ENCODE measurements at regions not wholly inside any gene's neighbourhood (a gene's known extent, or its start where the extent isn't known, plus 50 kb on each side); places are given as distances from the start of the nearest gene placed in this dataset.

DNA sequence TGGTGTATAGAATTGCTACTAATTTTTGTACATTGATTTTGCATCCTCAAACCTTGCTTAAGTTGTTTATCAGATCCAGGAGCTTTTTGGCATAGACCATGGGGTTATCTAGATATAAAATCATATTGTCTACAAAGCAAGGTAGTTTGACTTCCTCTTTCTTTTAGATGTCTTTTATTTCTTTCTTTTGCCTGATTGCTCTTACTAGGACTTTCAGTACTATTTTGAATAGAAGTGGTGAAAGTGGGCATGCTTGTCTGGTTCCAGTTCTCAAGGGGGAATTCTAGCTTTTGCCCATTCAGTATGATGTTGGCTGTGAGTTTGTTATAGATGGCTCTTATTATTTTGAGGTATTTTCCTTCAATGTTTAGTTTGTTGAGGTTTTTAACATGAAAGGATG, 187.9 kb upstream of the LCORL start:
- no peak overlapping the region for H3K9ac ChIP-seq (ENCODE audit: low read depth, low read length)
- H3K4me3 ChIP-seq (ENCODE audit: low read length) = no peak overlapping the region
- H3K36me3 ChIP-seq (ENCODE audit: insufficient read depth, low read depth, low read length) = no peaks in the 10 kb centered on the region
- H3K4me1 ChIP-seq (ENCODE audit: insufficient read depth, low read length) = no peaks in the 10 kb centered on the region
- no peak overlapping the region for H3K27ac ChIP-seq (ENCODE audit: low read length)
- H3K9me3 ChIP-seq (ENCODE audit: insufficient read depth, low read depth, low read length) = no peaks in the 10 kb centered on the region
- H3K27me3 ChIP-seq (ENCODE audit: insufficient read depth, low read length) = no peaks in the 10 kb centered on the region

DNA sequence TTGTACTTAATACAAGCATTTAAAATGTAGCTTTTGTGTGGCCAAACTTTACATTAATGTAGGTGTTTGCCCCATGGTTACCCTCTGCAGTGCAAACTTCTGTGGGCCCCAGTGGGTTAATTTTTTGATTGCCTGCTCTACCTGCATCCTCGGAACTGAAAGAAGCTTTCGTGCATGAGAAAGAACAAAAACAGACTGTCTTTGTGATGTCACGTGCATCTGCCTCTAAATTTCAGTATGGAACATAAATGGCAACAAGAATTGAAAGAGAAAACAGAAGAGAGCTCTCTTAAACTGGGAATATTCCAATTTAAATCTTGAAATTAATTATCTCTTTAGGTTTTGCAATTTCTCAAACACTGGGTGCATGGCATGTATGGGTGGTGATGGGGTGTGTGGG, 182.4 kb upstream of the LCORL start:
- Histone ChIP-seq H3K27me3 (ENCODE audit: insufficient read depth, low read length) (no peaks in the 10 kb centered on the region), H3K4me1 (ENCODE audit: insufficient read depth, low read length) (no peaks in the 10 kb centered on the region), H3K36me3 (ENCODE audit: insufficient read depth, low read depth, low read length) (no peaks in the 10 kb centered on the region), H3K4me3 (ENCODE audit: low read length) (no peak overlapping the region), H3K9me3 (ENCODE audit: insufficient read depth, low read depth, low read length) (no peaks in the 10 kb centered on the region), H3K9ac (ENCODE audit: low read depth, low read length) (no peak overlapping the region), H3K27ac (ENCODE audit: low read length) (no peak overlapping the region)

DNA sequence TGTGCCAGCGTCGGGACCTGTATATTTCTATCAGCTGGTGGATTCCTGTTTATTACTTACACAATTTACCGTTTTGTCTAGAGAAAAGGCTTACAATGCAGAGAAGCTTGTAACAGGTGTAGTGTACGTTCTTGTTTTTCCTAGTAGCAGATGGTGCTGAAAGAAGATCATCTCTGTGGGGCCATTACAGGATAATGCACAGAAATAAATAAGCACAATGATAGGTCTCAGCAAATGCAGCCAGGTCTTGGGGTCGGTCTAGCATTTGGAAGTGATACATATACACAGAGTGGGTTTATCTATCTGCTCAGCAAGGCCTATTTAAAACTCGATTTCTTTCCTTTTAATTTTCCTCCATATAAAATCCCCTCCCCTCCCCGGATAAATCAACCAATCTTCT, 180.9 kb upstream of the LCORL start:
- Histone ChIP-seq H3K9ac (ENCODE audit: low read depth, low read length) (no peak overlapping the region), H3K27me3 (ENCODE audit: insufficient read depth, low read length) (no peaks in the 10 kb centered on the region), H3K4me1 (ENCODE audit: insufficient read depth, low read length) (no peaks in the 10 kb centered on the region), H3K9me3 (ENCODE audit: insufficient read depth, low read depth, low read length) (no peaks in the 10 kb centered on the region), H3K36me3 (ENCODE audit: insufficient read depth, low read depth, low read length) (no peaks in the 10 kb centered on the region), H3K27ac (ENCODE audit: low read length) (no peak overlapping the region), H3K4me3 (ENCODE audit: low read length) (no peak overlapping the region)

DNA sequence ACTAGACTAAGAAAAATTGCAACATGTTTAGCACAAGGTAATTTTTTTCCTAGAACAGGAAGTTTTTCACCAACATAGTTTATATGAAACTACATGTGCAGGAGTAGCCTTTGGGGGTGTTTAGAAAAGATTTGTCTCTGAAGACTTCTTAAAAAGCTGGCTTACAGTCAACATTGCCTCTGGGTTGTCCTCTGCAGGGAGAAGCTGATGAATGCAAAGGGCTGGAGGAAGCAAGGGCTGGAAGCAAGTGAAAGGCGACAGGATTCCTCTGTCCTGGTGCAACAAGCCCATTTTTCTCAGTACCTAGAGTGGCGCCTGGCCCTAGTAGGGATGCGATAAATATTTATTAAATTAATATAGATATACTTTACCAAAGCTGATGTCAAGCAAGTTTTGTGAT, 180.3 kb upstream of the LCORL start:
- H3K4me3 ChIP-seq (ENCODE audit: low read length) = no peak overlapping the region
- H3K4me1 ChIP-seq (ENCODE audit: insufficient read depth, low read length) = no peaks in the 10 kb centered on the region
- H3K36me3 ChIP-seq (ENCODE audit: insufficient read depth, low read depth, low read length) = no peaks in the 10 kb centered on the region
- H3K27ac ChIP-seq (ENCODE audit: low read length) = no peak overlapping the region
- H3K9ac ChIP-seq (ENCODE audit: low read depth, low read length) = no peak overlapping the region
- no peaks in the 10 kb centered on the region for H3K27me3 ChIP-seq (ENCODE audit: insufficient read depth, low read length)
- H3K9me3 ChIP-seq (ENCODE audit: insufficient read depth, low read depth, low read length) = no peaks in the 10 kb centered on the region

DNA sequence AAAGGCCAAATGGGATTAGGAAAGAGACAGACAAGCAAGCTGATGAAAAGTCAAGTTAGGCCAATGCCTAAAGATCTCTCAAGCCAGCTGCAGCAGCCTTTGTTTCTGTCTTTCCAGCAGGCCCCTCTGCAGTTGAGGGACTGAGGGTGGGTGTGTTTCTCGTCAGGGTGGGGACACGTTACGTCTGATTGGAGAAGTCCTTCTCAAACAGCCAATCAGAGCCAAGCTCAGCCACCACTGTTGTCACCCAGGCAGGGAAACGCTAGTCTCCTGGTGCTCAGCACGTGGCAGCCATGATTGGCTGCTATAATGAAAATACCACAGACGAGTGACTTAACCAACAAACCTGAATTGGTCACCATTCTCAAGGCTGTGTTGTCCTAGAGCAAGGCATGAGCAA, 177.1 kb upstream of the LCORL start:
- Histone ChIP-seq H3K4me1 (ENCODE audit: insufficient read depth, low read length) (no peaks in the 10 kb centered on the region), H3K27ac (ENCODE audit: low read length) (no peak overlapping the region), H3K9ac (ENCODE audit: low read depth, low read length) (no peak overlapping the region)

DNA sequence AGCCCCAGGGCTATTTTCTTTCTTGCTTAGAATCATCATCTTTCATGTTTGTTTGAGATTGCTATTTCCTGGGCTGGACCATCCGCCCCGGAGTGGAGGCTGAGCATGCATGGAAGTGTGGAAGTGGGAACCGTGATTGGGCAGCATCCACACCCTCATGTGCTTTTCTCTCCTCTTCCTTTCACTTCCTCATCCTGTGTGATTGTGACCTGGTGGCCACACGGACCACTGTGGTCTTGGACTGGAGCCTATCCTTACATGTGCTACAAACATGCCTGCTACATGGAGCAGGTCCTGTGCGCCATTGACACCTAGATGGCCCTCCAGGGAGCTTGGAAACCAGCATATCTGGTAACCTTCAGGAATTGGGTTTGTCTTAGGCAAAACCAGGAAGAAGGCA, 175.9 kb upstream of the LCORL start:
- H3K4me1 ChIP-seq (ENCODE audit: insufficient read depth, low read length) = no peaks in the 10 kb centered on the region
- no peaks in the 10 kb centered on the region for H3K36me3 ChIP-seq (ENCODE audit: insufficient read depth, low read depth, low read length)
- H3K9ac ChIP-seq (ENCODE audit: low read depth, low read length) = no peak overlapping the region
- H3K9me3 ChIP-seq (ENCODE audit: insufficient read depth, low read depth, low read length) = no peaks in the 10 kb centered on the region
- no peak overlapping the region for H3K27ac ChIP-seq (ENCODE audit: low read length)
- no peak overlapping the region for H3K4me3 ChIP-seq (ENCODE audit: low read length)
- H3K27me3 ChIP-seq (ENCODE audit: insufficient read depth, low read length) = no peaks in the 10 kb centered on the region

More for the DNA sequence above, 177.1 kb upstream of the LCORL start:
- no peaks in the 10 kb centered on the region for H3K36me3 ChIP-seq (ENCODE audit: insufficient read depth, low read depth, low read length)
- H3K4me3 ChIP-seq (ENCODE audit: low read length) = no peak overlapping the region
- no peaks in the 10 kb centered on the region for H3K9me3 ChIP-seq (ENCODE audit: insufficient read depth, low read depth, low read length)
- no peaks in the 10 kb centered on the region for H3K27me3 ChIP-seq (ENCODE audit: insufficient read depth, low read length)

DNA sequence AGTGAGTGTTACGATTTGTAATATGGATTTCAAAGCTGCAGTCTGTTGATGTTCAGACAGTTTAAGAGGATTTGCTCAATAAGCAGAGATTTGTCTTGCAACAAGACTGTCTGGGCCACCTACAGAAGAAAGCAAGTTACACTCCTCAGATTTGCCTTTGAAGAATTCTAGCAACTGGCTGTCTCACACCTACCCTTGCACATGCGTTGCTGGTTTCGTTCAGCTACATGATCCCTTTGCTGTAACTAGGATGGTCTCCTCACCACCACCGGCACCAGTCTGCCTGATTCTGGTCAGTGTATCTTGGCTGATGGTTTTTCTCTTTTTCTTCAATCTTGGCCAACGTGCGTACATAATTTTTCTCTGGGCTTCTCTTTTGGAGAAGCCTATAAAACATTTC, 172.7 kb upstream of the LCORL start:
- Histone ChIP-seq H3K4me3 (ENCODE audit: low read length) (no peak overlapping the region), H3K9ac (ENCODE audit: low read depth, low read length) (no peak overlapping the region), H3K27ac (ENCODE audit: low read length) (no peak overlapping the region), H3K36me3 (ENCODE audit: insufficient read depth, low read depth, low read length) (no peaks in the 10 kb centered on the region), H3K9me3 (ENCODE audit: insufficient read depth, low read depth, low read length) (no peaks in the 10 kb centered on the region), H3K4me1 (ENCODE audit: insufficient read depth, low read length) (no peaks in the 10 kb centered on the region), H3K27me3 (ENCODE audit: insufficient read depth, low read length) (no peaks in the 10 kb centered on the region)

DNA sequence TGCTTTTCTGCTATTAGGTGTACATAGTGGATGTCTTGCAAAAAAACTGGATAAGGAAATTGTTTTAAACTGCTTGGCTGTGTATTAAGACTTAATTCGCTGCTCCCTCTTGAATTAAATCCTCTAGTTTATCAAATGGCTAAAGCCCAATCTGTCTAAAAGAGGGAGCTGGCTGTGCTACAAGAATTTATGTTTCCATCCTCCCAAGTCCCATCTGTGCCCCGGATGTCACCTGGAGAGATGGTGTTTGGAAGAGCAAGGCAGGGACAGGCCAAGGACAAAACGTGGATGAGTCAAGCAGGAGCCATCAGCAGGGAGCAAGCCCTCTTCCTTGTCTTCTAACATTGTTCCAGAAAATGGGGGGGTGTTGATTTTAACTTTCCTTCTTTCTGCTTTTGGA, 171.3 kb upstream of the LCORL start:
- H3K9me3 ChIP-seq (ENCODE audit: insufficient read depth, low read depth, low read length) = no peaks in the 10 kb centered on the region
- no peaks in the 10 kb centered on the region for H3K4me1 ChIP-seq (ENCODE audit: insufficient read depth, low read length)
- no peak overlapping the region for H3K4me3 ChIP-seq (ENCODE audit: low read length)
- H3K36me3 ChIP-seq (ENCODE audit: insufficient read depth, low read depth, low read length) = no peaks in the 10 kb centered on the region
- H3K27me3 ChIP-seq (ENCODE audit: insufficient read depth, low read length) = no peaks in the 10 kb centered on the region
- no peak overlapping the region for H3K27ac ChIP-seq (ENCODE audit: low read length)
- no peak overlapping the region for H3K9ac ChIP-seq (ENCODE audit: low read depth, low read length)

DNA sequence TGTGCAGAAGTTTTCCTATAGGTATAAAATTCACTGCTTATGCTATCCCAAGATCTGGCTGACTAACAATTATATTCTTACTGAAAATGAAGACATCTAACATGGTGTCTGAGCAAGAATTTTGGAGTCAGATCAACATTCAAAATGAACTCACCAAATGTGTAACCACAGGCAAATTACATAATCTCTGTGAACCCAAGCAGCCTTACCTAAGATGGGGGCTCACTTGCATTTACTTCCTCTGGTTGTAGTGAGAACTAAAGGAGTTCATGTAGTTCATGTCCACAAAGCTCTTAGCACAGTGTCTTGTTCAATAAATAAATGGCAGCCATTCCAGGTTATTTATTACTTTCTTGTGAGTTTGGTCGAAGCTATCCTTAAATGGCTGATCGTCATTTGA, 163.9 kb upstream of the LCORL start:
- H3K4me3 ChIP-seq (ENCODE audit: low read length) = no peak overlapping the region
- H3K27me3 ChIP-seq (ENCODE audit: insufficient read depth, low read length) = no peaks in the 10 kb centered on the region
- no peak overlapping the region for H3K9ac ChIP-seq (ENCODE audit: low read depth, low read length)
- H3K9me3 ChIP-seq (ENCODE audit: insufficient read depth, low read depth, low read length) = no peaks in the 10 kb centered on the region
- H3K36me3 ChIP-seq (ENCODE audit: insufficient read depth, low read depth, low read length) = no peaks in the 10 kb centered on the region
- no peak overlapping the region for H3K27ac ChIP-seq (ENCODE audit: low read length)
- H3K4me1 ChIP-seq (ENCODE audit: insufficient read depth, low read length) = no peaks in the 10 kb centered on the region

DNA sequence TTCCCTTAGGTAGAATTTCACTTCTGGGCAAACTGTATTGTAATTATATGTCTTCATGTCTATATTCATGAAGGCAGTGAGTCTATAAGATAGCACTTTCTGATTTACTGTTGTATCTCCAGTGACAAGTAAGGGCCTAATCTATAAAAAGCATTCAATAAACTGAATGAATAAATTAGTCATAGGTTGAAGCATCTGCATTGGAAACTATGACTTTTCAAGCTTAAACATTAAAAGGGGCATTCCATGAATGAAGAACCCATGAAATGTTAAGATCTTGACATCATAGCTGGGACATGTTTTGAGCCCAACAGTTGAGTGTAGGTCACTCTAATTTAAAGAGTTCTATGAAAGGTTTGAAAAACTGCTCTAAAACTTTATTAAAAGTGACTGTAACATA, 159.3 kb upstream of the LCORL start:
- H3K4me1 ChIP-seq (ENCODE audit: insufficient read depth, low read length) = no peaks in the 10 kb centered on the region
- H3K27me3 ChIP-seq (ENCODE audit: insufficient read depth, low read length) = no peaks in the 10 kb centered on the region
- no peaks in the 10 kb centered on the region for H3K36me3 ChIP-seq (ENCODE audit: insufficient read depth, low read depth, low read length)
- H3K27ac ChIP-seq (ENCODE audit: low read length) = no peak overlapping the region
- H3K9ac ChIP-seq (ENCODE audit: low read depth, low read length) = no peak overlapping the region
- no peaks in the 10 kb centered on the region for H3K9me3 ChIP-seq (ENCODE audit: insufficient read depth, low read depth, low read length)
- H3K4me3 ChIP-seq (ENCODE audit: low read length) = no peak overlapping the region

DNA sequence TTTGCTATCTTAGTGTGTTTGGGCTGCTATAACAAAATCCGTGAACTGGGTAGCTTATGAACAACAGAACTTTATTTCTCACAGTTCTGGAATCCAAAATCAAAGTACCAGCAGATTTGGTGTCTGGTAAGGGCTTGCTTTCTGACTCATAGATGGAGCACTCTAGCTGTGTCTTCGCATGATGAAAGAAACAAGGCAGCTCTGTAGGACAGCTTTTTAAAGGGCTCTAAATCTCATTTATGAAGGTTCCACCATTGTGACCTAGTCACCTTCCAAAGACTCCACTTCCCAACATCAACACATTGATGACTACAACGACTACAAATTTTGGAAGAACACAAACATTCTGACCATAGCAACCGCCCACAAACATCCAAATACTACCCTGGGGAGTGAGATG, 158.6 kb upstream of the LCORL start:
- no peaks in the 10 kb centered on the region for H3K9me3 ChIP-seq (ENCODE audit: insufficient read depth, low read depth, low read length)
- H3K27ac ChIP-seq (ENCODE audit: low read length) = no peak overlapping the region
- H3K4me1 ChIP-seq (ENCODE audit: insufficient read depth, low read length) = no peaks in the 10 kb centered on the region
- H3K9ac ChIP-seq (ENCODE audit: low read depth, low read length) = no peak overlapping the region
- H3K27me3 ChIP-seq (ENCODE audit: insufficient read depth, low read length) = no peaks in the 10 kb centered on the region
- H3K36me3 ChIP-seq (ENCODE audit: insufficient read depth, low read depth, low read length) = no peaks in the 10 kb centered on the region
- H3K4me3 ChIP-seq (ENCODE audit: low read length) = no peak overlapping the region

DNA sequence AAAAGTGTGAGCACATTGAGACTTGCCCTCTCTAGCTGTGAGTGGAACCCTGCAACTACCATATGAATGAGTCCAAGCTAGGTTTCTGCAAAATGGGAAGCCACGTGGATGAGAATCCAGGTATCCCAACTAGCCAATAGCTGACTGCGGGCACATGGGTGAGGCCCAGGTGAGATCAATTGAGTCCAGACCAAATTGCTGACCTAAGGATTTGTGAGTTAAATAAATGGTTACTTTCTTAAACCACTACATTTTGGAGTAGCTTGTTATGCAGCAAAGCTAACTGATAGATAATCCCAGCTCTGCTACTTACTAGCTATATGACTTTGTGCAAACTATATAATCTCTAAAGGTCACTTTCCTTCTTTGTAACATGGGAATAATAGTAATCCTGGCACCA, 150.3 kb upstream of the LCORL start:
- Histone ChIP-seq H3K4me1 (ENCODE audit: insufficient read depth, low read length) (no peaks in the 10 kb centered on the region), H3K9me3 (ENCODE audit: insufficient read depth, low read depth, low read length) (no peaks in the 10 kb centered on the region), H3K9ac (ENCODE audit: low read depth, low read length) (no peak overlapping the region), H3K27me3 (ENCODE audit: insufficient read depth, low read length) (no peaks in the 10 kb centered on the region), H3K36me3 (ENCODE audit: insufficient read depth, low read depth, low read length) (no peaks in the 10 kb centered on the region), H3K4me3 (ENCODE audit: low read length) (no peak overlapping the region), H3K27ac (ENCODE audit: low read length) (no peak overlapping the region)

DNA sequence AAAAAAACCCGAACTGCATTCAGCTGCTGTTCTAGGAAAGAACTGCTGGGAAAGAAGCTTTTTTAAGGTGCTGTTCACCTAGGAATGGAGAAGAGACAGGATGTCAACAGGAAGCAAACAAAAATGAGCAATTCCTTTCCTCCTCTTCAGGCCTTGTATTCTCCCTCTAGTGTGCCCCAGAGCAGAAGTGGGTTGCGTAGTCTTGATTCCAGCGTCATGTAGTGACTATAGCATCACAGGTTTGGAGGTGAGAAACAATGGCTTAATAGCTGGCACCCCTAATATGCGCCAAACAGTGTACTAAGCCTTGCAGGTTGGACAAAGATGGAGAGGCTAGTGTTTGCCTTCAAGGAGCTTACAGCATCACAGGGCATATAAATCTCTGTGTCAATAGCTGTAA, 146.3 kb upstream of the LCORL start:
- Histone ChIP-seq H3K36me3 (ENCODE audit: insufficient read depth, low read depth, low read length) (no peaks in the 10 kb centered on the region), H3K4me1 (ENCODE audit: insufficient read depth, low read length) (no peaks in the 10 kb centered on the region), H3K9me3 (ENCODE audit: insufficient read depth, low read depth, low read length) (no peaks in the 10 kb centered on the region), H3K27ac (ENCODE audit: low read length) (no peak overlapping the region), H3K4me3 (ENCODE audit: low read length) (no peak overlapping the region), H3K27me3 (ENCODE audit: insufficient read depth, low read length) (no peaks in the 10 kb centered on the region), H3K9ac (ENCODE audit: low read depth, low read length) (no peak overlapping the region)
